HCT116 (cell line): ENCODE measurements at regions not wholly inside any gene's neighbourhood (a gene's known extent, or its start where the extent isn't known, plus 50 kb on each side); places are given as distances from the start of the nearest gene placed in this dataset.

Experiments used
- ATAC-seq: fragments of 200-7000 bp; cut with Tn5 transposase; 2 replicates; pipeline ENCODE4 v1.9.1; 2020; ENCODE audit warnings: mild to moderate bottlenecking, moderate library complexity
- BruUV-seq: library from RNA; stranded (reverse); fragments of 400-500 nt; replicated peaks from 2 replicates; lab custom pipeline; 2021; lab: Mats Ljungman, UMichigan
- CTCF ChIA-PET: fragments of 300-600 bp; sonication (Branson Sonifier 250); formaldehyde crosslinking; loops from one replicate; lab custom pipeline; 2021; ENCODE audit warnings: antibody characterized with exemption; lab: Charles Lee
- POLR2A ChIA-PET: fragments of 300-600, 350-600 bp; sonication (Branson Sonifier 250); formaldehyde crosslinking; loops from one replicate; lab custom pipeline; 2021; ENCODE audit warnings: antibody characterized with exemption; lab: Charles Lee
- RAD21 ChIA-PET, 2 experiments: fragments of 300-600 bp; sonication (Branson Sonifier 250); formaldehyde crosslinking; loops; one replicate each; lab custom pipeline; 2023; ENCODE audit warnings: low total read pairs in 2 of 2; ENCODE audit not compliant: uncharacterized antibody in 2 of 2, unreplicated experiment in 2 of 2, low non-redundant PET in 1 of 2; lab: Charles Lee
- DNase-seq: peaks from one replicate; pipeline ENCODE4 v3.0.0-alpha.2; 2010; ENCODE audit warnings: low read depth, low spot score
- H2AFZ ChIP-seq: fragments of 200-600 bp; shearing (Covaris generic), sonication (generic); 2 replicates; pipeline ENCODE4 v1.6.1; 2017; ENCODE audit warnings: low read depth, mixed run types, mixed read lengths, antibody characterized with exemption, low read length; ENCODE audit not compliant: poor library complexity, severe bottlenecking
- H3K27ac ChIP-seq: 2 replicates; pipeline ENCODE4 v1.5.1; 2012; ENCODE audit warnings: low read depth, low read length
- H3K27me3 ChIP-seq: fragments of 200-600 bp; sonication (generic); 2 replicates; pipeline ENCODE4 v1.6.1; 2016; ENCODE audit warnings: mixed run types, low read length, mixed read lengths; ENCODE audit not compliant: insufficient read depth
- H3K36me3 ChIP-seq, 2 experiments: fragments of 200-500 bp in 1 of 2; fragments of 200-600 bp in 1 of 2; sonication (Bioruptor generic) in 1 of 2; sonication (generic) in 1 of 2; 2 replicates each; pipeline versions ENCODE4 v1.5.1 to v1.6.1; 2014 to 2016; ENCODE audit warnings: low read length in 2 of 2, inconsistent platforms in 1 of 2, mixed read lengths in 1 of 2, mixed run types in 1 of 2; ENCODE audit not compliant: insufficient read depth in 2 of 2, control insufficient read depth in 1 of 2
- H3K4me1 ChIP-seq, 2 experiments: fragments of 200-600 bp in 1 of 2; sonication (generic) in 1 of 2; 2 replicates each; pipeline versions ENCODE4 v1.5.1 to v1.6.1; 2012 to 2017; ENCODE audit warnings: low read length in 2 of 2, inconsistent platforms in 1 of 2, mild to moderate bottlenecking in 1 of 2, mixed read lengths in 1 of 2, mixed run types in 1 of 2, moderate library complexity in 1 of 2; ENCODE audit not compliant: insufficient read depth in 2 of 2, control insufficient read depth in 1 of 2
- H3K4me2 ChIP-seq: fragments of 200-600 bp; sonication (generic); 2 replicates; pipeline ENCODE4 v1.6.1; 2017; ENCODE audit warnings: mixed run types, low read length, mixed read lengths
- H3K4me3 ChIP-seq, 2 experiments: fragments of 200-600 bp in 1 of 2; sonication (generic) in 1 of 2; replicated peaks in 1 of 2; 2 replicates each; pipeline ENCODE4 v1.5.1; 2011 to 2016; ENCODE audit warnings: low read length in 2 of 2, control low read depth in 1 of 2, low read depth in 1 of 2, mild to moderate bottlenecking in 1 of 2, mixed read lengths in 1 of 2, mixed run types in 1 of 2
- H3K79me2 ChIP-seq: fragments of 200-600 bp; sonication (generic); 2 replicates; pipeline ENCODE4 v1.6.1; 2017; ENCODE audit warnings: mild to moderate bottlenecking, mixed run types, low read length, moderate library complexity, mixed read lengths; ENCODE audit not compliant: insufficient read depth
- H3K9ac ChIP-seq: fragments of 200-600 bp; sonication (generic); 2 replicates; pipeline ENCODE4 v1.6.1; 2016; ENCODE audit warnings: low read length, mixed read lengths
- H3K9me2 ChIP-seq: fragments of 200-600 bp; sonication (generic), shearing (Covaris generic); 2 replicates; pipeline ENCODE4 v1.6.1; 2017; ENCODE audit warnings: mixed run types, mild to moderate bottlenecking, moderate library complexity; ENCODE audit not compliant: insufficient read depth
- H3K9me3 ChIP-seq, 2 experiments: fragments of 200-500 bp in 1 of 2; fragments of 200-600 bp in 1 of 2; sonication (Bioruptor generic) in 1 of 2; sonication (generic) in 1 of 2; 2 replicates each; pipeline ENCODE4 v1.6.1; 2014 to 2017; ENCODE audit warnings: low read length in 2 of 2, mixed read lengths in 2 of 2, inconsistent platforms in 1 of 2, low read depth in 1 of 2, mild to moderate bottlenecking in 1 of 2, mixed run types in 1 of 2, moderate library complexity in 1 of 2; ENCODE audit not compliant: control insufficient read depth in 1 of 2, insufficient read depth in 1 of 2
- H4K20me1 ChIP-seq: fragments of 200-600 bp; sonication (generic), shearing (Covaris generic); 2 replicates; pipeline ENCODE4 v1.6.1; 2017; ENCODE audit warnings: mixed run types, mild to moderate bottlenecking, moderate library complexity; ENCODE audit not compliant: insufficient read depth
- ATF3 ChIP-seq: IDR thresholded peaks from 2 replicates; pipeline ENCODE4 v1.6.1; 2012
- CEBPB ChIP-seq: IDR thresholded peaks from 2 replicates; pipeline ENCODE4 v1.6.1; 2012; ENCODE audit warnings: low read depth
- CTCF ChIP-seq, 3 experiments: fragments of 200-600 bp in 1 of 3; sonication (generic) in 1 of 3; IDR thresholded peaks in 2 of 3; conservative IDR thresholded peaks in 1 of 3; 2 replicates each; pipeline ENCODE4 v1.5.1; 2012 to 2017; ENCODE audit warnings: low read depth in 2 of 3, low read length in 2 of 3, antibody characterized with exemption in 1 of 3, borderline replicate concordance in 1 of 3, control low read depth in 1 of 3, mild to moderate bottlenecking in 1 of 3, mixed read lengths in 1 of 3, mixed run types in 1 of 3, moderate library complexity in 1 of 3; ENCODE audit not compliant: insufficient read depth in 1 of 3
- EGR1 ChIP-seq: IDR thresholded peaks from 2 replicates; pipeline ENCODE4 v1.6.1; 2012; ENCODE audit warnings: low read depth
- EZH2phosphoT487 ChIP-seq: fragments of 200-600 bp; IDR thresholded peaks from 2 replicates; pipeline ENCODE4 v1.6.1; 2018; ENCODE audit warnings: antibody characterized with exemption, borderline replicate concordance
- FOSL1 ChIP-seq: IDR thresholded peaks from 2 replicates; pipeline ENCODE4 v1.6.1; 2012; ENCODE audit warnings: low read depth
- JUND ChIP-seq: IDR thresholded peaks from 2 replicates; pipeline ENCODE4 v1.6.1; 2012
- MAX ChIP-seq: IDR thresholded peaks from 2 replicates; pipeline ENCODE4 v1.6.1; 2012
- POLR2A ChIP-seq: IDR thresholded peaks from 2 replicates; pipeline ENCODE4 v1.7.0; 2011; ENCODE audit warnings: borderline replicate concordance; ENCODE audit not compliant: insufficient read depth, insufficient read length; ENCODE audit errors: extremely low read depth
- POLR2AphosphoS5 ChIP-seq: IDR thresholded peaks from 2 replicates; pipeline ENCODE4 v1.6.1; 2011; ENCODE audit warnings: mild to moderate bottlenecking, low read depth, low read length, moderate library complexity
- REST ChIP-seq: IDR thresholded peaks from 2 replicates; pipeline ENCODE4 v1.6.1; 2012; ENCODE audit warnings: low read depth
- SIN3A ChIP-seq: IDR thresholded peaks from 2 replicates; pipeline ENCODE4 v1.6.1; 2012; ENCODE audit warnings: low read depth
- SP1 ChIP-seq: IDR thresholded peaks from 2 replicates; pipeline ENCODE4 v1.6.1; 2012; ENCODE audit warnings: low read depth
- SRF ChIP-seq: IDR thresholded peaks from 2 replicates; pipeline ENCODE4 v1.6.1; 2012; ENCODE audit warnings: low read depth
- TCF7L2 ChIP-seq: IDR thresholded peaks from 2 replicates; pipeline ENCODE4 v1.7.0; 2011; ENCODE audit warnings: borderline replicate concordance, inconsistent platforms; ENCODE audit not compliant: insufficient read depth, insufficient read length; ENCODE audit errors: extremely low read depth
- YY1 ChIP-seq: IDR thresholded peaks from 2 replicates; pipeline ENCODE4 v1.6.1; 2011; ENCODE audit warnings: low read length, low read depth, moderate library complexity, mild to moderate bottlenecking; ENCODE audit not compliant: insufficient replicate concordance; ENCODE audit errors: extremely low read depth
- ZBTB33 ChIP-seq: IDR thresholded peaks from 2 replicates; pipeline ENCODE4 v1.6.1; 2011; ENCODE audit warnings: mild to moderate bottlenecking, low read length, moderate library complexity; ENCODE audit not compliant: insufficient replicate concordance; ENCODE audit errors: extremely low read depth
- ZFX ChIP-seq: fragments of 450-650 bp; IDR thresholded peaks from 2 replicates; pipeline ENCODE4 v1.6.1; 2017
- ZNF274 ChIP-seq: fragments of 200-500 bp; sonication (Bioruptor generic); IDR thresholded peaks from 2 replicates; pipeline ENCODE4 v1.6.1; 2014; ENCODE audit warnings: mild to moderate bottlenecking, low read depth, low read length, inconsistent platforms
- intact Hi-C: fragments of 100-400 bp; cut with micrococcal nuclease; formaldehyde crosslinking; loops from 2 replicates; pipeline ENCODE4 v1.10.0; 2022

- no peak for ATAC-seq
- Histone ChIP-seq H3K9me3 (no peaks in the 10 kb centered on the region), H3K9me2 (no peaks in the 10 kb centered on the region), H3K27ac (no peak overlapping the region), H3K9ac (no peak overlapping the region), H4K20me1 (no peaks in the 10 kb centered on the region), H3K79me2 (no peaks in the 10 kb centered on the region), H3K36me3 (no peaks in the 10 kb centered on the region), H2AFZ (no peak overlapping the region), H3K4me3 (no peak overlapping the region), H3K4me2 (no peak overlapping the region), H3K27me3 (no peaks in the 10 kb centered on the region), H3K4me1 (peaks cover 4 to 13% of the 10 kb centered on the region in 2 experiments; a peak in 3 of 4 replicates)
- no TSS peak for BruUV-seq
- no peak for DNase-seq
- CTCF ChIA-PET = no interaction called here
- intact Hi-C loops = no loop called here
- RAD21 ChIA-PET = no interaction called here
- TF ChIP-seq CTCF (IDR thresholded peaks at IDR 0.05 in 2 of 3, conservative IDR thresholded peaks at IDR 0.05 in 1 of 3; ENCODE audit: borderline replicate concordance in 1 of 3, insufficient read depth in 1 of 3, low read depth in 2 of 3, low read length in 2 of 3) (no peak), ZNF274 (no peak), FOSL1 (no peak), REST (no peak), POLR2AphosphoS5 (no peak), POLR2A (no peak), SP1 (no peak), ZFX (no peak), ZBTB33 (no peak), ATF3 (no peak), SIN3A (no peak), MAX (no peak), YY1 (no peak), CEBPB (no peak), JUND (no peak), EZH2phosphoT487 (no peak), TCF7L2 (no peak), SRF (no peak), EGR1 (no peak)
- POLR2A ChIA-PET = no interaction called here
Measured at GRCh38 chr6:28653876-28654275, 128.2 kb downstream of the GPX5 start.
